ENCODE measurements at regions not wholly inside any gene's neighbourhood (a gene's known extent, or its start where the extent isn't known, plus 50 kb on each side); places are given as distances from the start of the nearest gene placed in this dataset.

DNA sequence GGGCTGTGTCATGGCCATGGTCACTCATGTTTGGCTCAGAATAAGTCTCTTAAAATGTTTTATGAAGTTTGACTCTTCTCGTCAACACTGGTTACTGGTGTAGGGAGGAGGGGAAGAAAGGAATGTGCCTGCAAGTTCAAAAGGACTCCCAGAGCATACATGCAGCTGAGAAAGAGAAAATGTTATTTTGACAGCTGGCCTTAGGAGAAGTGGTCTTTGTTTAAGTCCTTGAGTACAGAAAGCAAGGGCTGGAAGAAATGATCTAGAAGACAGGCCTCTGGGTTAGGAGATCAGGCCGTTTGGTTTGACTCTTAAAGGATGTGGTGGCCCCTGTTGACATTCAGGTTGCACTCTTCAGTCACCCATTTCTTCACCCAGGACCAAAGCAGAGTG is 245.5 kb downstream of the REEP3 start:
- TF ChIP-seq, protein P1, sequence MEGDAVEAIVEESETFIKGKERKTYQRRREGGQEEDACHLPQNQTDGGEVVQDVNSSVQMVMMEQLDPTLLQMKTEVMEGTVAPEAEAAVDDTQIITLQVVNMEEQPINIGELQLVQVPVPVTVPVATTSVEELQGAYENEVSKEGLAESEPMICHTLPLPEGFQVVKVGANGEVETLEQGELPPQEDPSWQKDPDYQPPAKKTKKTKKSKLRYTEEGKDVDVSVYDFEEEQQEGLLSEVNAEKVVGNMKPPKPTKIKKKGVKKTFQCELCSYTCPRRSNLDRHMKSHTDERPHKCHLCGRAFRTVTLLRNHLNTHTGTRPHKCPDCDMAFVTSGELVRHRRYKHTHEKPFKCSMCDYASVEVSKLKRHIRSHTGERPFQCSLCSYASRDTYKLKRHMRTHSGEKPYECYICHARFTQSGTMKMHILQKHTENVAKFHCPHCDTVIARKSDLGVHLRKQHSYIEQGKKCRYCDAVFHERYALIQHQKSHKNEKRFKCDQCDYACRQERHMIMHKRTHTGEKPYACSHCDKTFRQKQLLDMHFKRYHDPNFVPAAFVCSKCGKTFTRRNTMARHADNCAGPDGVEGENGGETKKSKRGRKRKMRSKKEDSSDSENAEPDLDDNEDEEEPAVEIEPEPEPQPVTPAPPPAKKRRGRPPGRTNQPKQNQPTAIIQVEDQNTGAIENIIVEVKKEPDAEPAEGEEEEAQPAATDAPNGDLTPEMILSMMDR (IDR thresholded peaks at IDR 0.05; ENCODE audit: insufficient read depth, low read length, poor library complexity, severe bottlenecking) = no peak
- no peak for TF ChIP-seq EZH2phosphoT487 (conservative IDR thresholded peaks at IDR 0.05; ENCODE audit: low read length)
